Ectodermal cell (in vitro differentiated cells): ENCODE measurements at regions not wholly inside any gene's neighbourhood (a gene's known extent, or its start where the extent isn't known, plus 50 kb on each side); places are given as distances from the start of the nearest gene placed in this dataset.

ENCODE experiments used
- H3K27ac ChIP-seq: 2 replicates; pipeline ENCODE4 v1.7.0; 2013; ENCODE audit warnings: mild to moderate bottlenecking, low read depth, low read length; ENCODE audit not compliant: insufficient read depth, poor library complexity, severe bottlenecking
- H3K27me3 ChIP-seq: 2 replicates; pipeline ENCODE4 v1.7.0; 2013; ENCODE audit warnings: mild to moderate bottlenecking, low read length; ENCODE audit not compliant: insufficient read depth, control insufficient read depth, poor library complexity, severe bottlenecking
- H3K36me3 ChIP-seq: one replicate; pipeline ENCODE4 v1.7.0; 2013; ENCODE audit warnings: low read length; ENCODE audit not compliant: control insufficient read depth, insufficient read depth
- H3K4me1 ChIP-seq: one replicate; pipeline ENCODE4 v1.7.0; 2013; ENCODE audit warnings: low read length; ENCODE audit not compliant: control insufficient read depth, insufficient read depth
- H3K4me3 ChIP-seq: 2 replicates; pipeline ENCODE4 v1.7.0; 2013; ENCODE audit warnings: low read depth, low read length, control low read depth; ENCODE audit not compliant: insufficient read depth
- H3K9me3 ChIP-seq: 2 replicates; pipeline ENCODE4 v1.7.0; 2013; ENCODE audit warnings: mild to moderate bottlenecking, low read length, moderate library complexity; ENCODE audit not compliant: control insufficient read depth
- WGBS, 2 experiments: methylation state at CpG; one replicate each; pipeline ENCODE4 v1.1.7; 2013; ENCODE audit warnings: missing lambda C conversion rate in 2 of 2; 5-methylcytosine and 5-hydroxymethylcytosine counted together

- no peaks in the 10 kb centered on the region for H3K9me3 ChIP-seq
- H3K4me1 ChIP-seq = no peaks in the 10 kb centered on the region
- no peak overlapping the region for H3K27ac ChIP-seq
- no peaks in the 10 kb centered on the region for H3K27me3 ChIP-seq
- no peaks in the 10 kb centered on the region for H3K36me3 ChIP-seq
- H3K4me3 ChIP-seq = no peak overlapping the region
- WGBS, 2 experiments = 92 to 97% methylated on average over 2 of the region's 2 CpGs
Measured at GRCh38 chr2:144827404-144827803, 307.5 kb upstream of the ZEB2 start.

- Histone ChIP-seq H3K27ac (no peak overlapping the region), H3K4me1 (no peaks in the 10 kb centered on the region), H3K36me3 (no peaks in the 10 kb centered on the region), H3K27me3 (no peaks in the 10 kb centered on the region), H3K4me3 (no peak overlapping the region), H3K9me3 (no peaks in the 10 kb centered on the region)
- WGBS, 2 experiments = 42 to 45% methylated on average over 2 of the region's 2 CpGs
Measured at GRCh38 chr2:144826105-144826504, 306.2 kb upstream of the ZEB2 start.

- Histone ChIP-seq H3K9me3 (no peaks in the 10 kb centered on the region), H3K4me3 (no peak overlapping the region), H3K27me3 (no peaks in the 10 kb centered on the region), H3K36me3 (no peaks in the 10 kb centered on the region), H3K4me1 (no peaks in the 10 kb centered on the region), H3K27ac (no peak overlapping the region)
- WGBS, 2 experiments = 90 to 94% methylated on average over 2 to 3 of the region's 3 CpGs
Measured at GRCh38 chr2:144825331-144826020, 305.6 kb upstream of the ZEB2 start.

GRCh38 chr2:144824306-144825080 is 304.6 kb upstream of the ZEB2 start:
- H3K36me3 ChIP-seq = no peaks in the 10 kb centered on the region
- H3K9me3 ChIP-seq = no peaks in the 10 kb centered on the region
- H3K27ac ChIP-seq = no peak overlapping the region
- no peaks in the 10 kb centered on the region for H3K4me1 ChIP-seq
- H3K27me3 ChIP-seq = no peaks in the 10 kb centered on the region
- 91 to 96% methylated on average over 3 of the region's 3 CpGs for WGBS, 2 experiments
- H3K4me3 ChIP-seq = no peak overlapping the region

GRCh38 chr2:144822966-144823365 is 303.0 kb upstream of the ZEB2 start:
- no peaks in the 10 kb centered on the region for H3K36me3 ChIP-seq

GRCh38 chr2:144812288-144812687 is 292.4 kb upstream of the ZEB2 start:
- no peaks in the 10 kb centered on the region for H3K27me3 ChIP-seq
- H3K4me1 ChIP-seq = peaks cover 6% of the 10 kb centered on the region
- H3K4me3 ChIP-seq = no peak overlapping the region
- H3K9me3 ChIP-seq = no peaks in the 10 kb centered on the region
- 87 to 95% methylated on average over 6 of the region's 6 CpGs for WGBS, 2 experiments
- no peak overlapping the region for H3K27ac ChIP-seq
- no peaks in the 10 kb centered on the region for H3K36me3 ChIP-seq

More at GRCh38 chr2:144822966-144823365, 303.0 kb upstream of the ZEB2 start:
- no peak overlapping the region for H3K27ac ChIP-seq
- H3K4me1 ChIP-seq = no peaks in the 10 kb centered on the region
- H3K27me3 ChIP-seq = no peaks in the 10 kb centered on the region
- no peaks in the 10 kb centered on the region for H3K9me3 ChIP-seq
- H3K4me3 ChIP-seq = no peak overlapping the region

- H3K4me3 ChIP-seq = no peak overlapping the region
- H3K9me3 ChIP-seq = no peaks in the 10 kb centered on the region
- 89 to 92% methylated on average over 2 of the region's 2 CpGs for WGBS, 2 experiments
- H3K27me3 ChIP-seq = no peaks in the 10 kb centered on the region
- no peaks in the 10 kb centered on the region for H3K36me3 ChIP-seq
- H3K27ac ChIP-seq = no peak overlapping the region
- no peaks in the 10 kb centered on the region for H3K4me1 ChIP-seq
Measured at GRCh38 chr2:144801766-144802165, 281.8 kb upstream of the ZEB2 start.

- Histone ChIP-seq H3K27ac (no peak overlapping the region), H3K4me3 (no peak overlapping the region), H3K36me3 (no peaks in the 10 kb centered on the region), H3K27me3 (no peaks in the 10 kb centered on the region), H3K4me1 (no peaks in the 10 kb centered on the region), H3K9me3 (no peaks in the 10 kb centered on the region)
- WGBS, 2 experiments = 94 to 100% methylated on average over 1 of the region's 1 CpG
Measured at GRCh38 chr2:144801325-144801724, 281.4 kb upstream of the ZEB2 start.

- no peaks in the 10 kb centered on the region for H3K9me3 ChIP-seq
- no peaks in the 10 kb centered on the region for H3K36me3 ChIP-seq
- WGBS, 2 experiments = 96 to 100% methylated on average over 1 to 3 of the region's 3 CpGs
- no peaks in the 10 kb centered on the region for H3K27me3 ChIP-seq
- no peaks in the 10 kb centered on the region for H3K4me1 ChIP-seq
- H3K4me3 ChIP-seq = no peak overlapping the region
- H3K27ac ChIP-seq = no peak overlapping the region
Measured at GRCh38 chr2:144798989-144799388, 279.1 kb upstream of the ZEB2 start.

- H3K4me1 ChIP-seq = no peaks in the 10 kb centered on the region
- WGBS, 2 experiments = 91 to 93% methylated on average over 2 of the region's 2 CpGs
- no peaks in the 10 kb centered on the region for H3K36me3 ChIP-seq
- H3K4me3 ChIP-seq = no peak overlapping the region
- H3K9me3 ChIP-seq = no peaks in the 10 kb centered on the region
- no peaks in the 10 kb centered on the region for H3K27me3 ChIP-seq
- no peak overlapping the region for H3K27ac ChIP-seq
Measured at GRCh38 chr2:144798034-144798433, 278.1 kb upstream of the ZEB2 start.
